Naive thymus-derived CD4-positive, alpha-beta T cell (primary cell): ENCODE measurements at regions not wholly inside any gene's neighbourhood (a gene's known extent, or its start where the extent isn't known, plus 50 kb on each side); places are given as distances from the start of the nearest gene placed in this dataset.

ENCODE experiments used
- ATAC-seq: fragments of 150-1000 bp; cut with Tn5 transposase; 2 replicates; pipeline ENCODE4 v1.10.0; 2021; ENCODE audit warnings: mild to moderate bottlenecking, moderate library complexity
- CTCF ChIA-PET: fragments of 350-600 bp; sonication (Branson Sonifier 250); formaldehyde crosslinking; loops from one replicate; lab custom pipeline; 2021; ENCODE audit warnings: antibody characterized with exemption; lab: Charles Lee
- POLR2A ChIA-PET: fragments of 350-600 bp; sonication (Branson Sonifier 250); formaldehyde crosslinking; loops from one replicate; lab custom pipeline; 2021; ENCODE audit warnings: antibody characterized with exemption, inconsistent platforms; lab: Charles Lee
- DNase-seq, 9 donors: peaks; one replicate each; pipeline versions ENCODE4 v3.0.0 to v3.0.0-alpha.2; 2020 to 2022; ENCODE audit warnings: mixed read lengths in 1 of 9
- H3K27ac ChIP-seq: one replicate; pipeline ENCODE4 v1.7.0; 2013; ENCODE audit warnings: mild to moderate bottlenecking, low read depth, low read length, moderate library complexity
- H3K27me3 ChIP-seq, 2 donors: one replicate each; pipeline ENCODE4 v1.7.0; 2013; ENCODE audit warnings: low read length in 2 of 2, mild to moderate bottlenecking in 2 of 2, moderate library complexity in 2 of 2; ENCODE audit not compliant: control insufficient read depth in 2 of 2, insufficient read depth in 2 of 2
- H3K36me3 ChIP-seq, 3 experiments: 1 replicate in 2 of 3; 2 replicates in 1 of 3; pipeline ENCODE4 v1.7.0; 2013; ENCODE audit warnings: low read length in 3 of 3, mild to moderate bottlenecking in 3 of 3, moderate library complexity in 1 of 3; ENCODE audit not compliant: insufficient read depth in 3 of 3, control insufficient read depth in 2 of 3
- H3K4me1 ChIP-seq, 2 donors: one replicate each; pipeline ENCODE4 v1.7.0; 2013; ENCODE audit warnings: low read length in 2 of 2, mild to moderate bottlenecking in 2 of 2, moderate library complexity in 1 of 2; ENCODE audit not compliant: control insufficient read depth in 2 of 2, insufficient read depth in 2 of 2
- H3K4me3 ChIP-seq: 2 replicates; pipeline ENCODE4 v1.7.0; 2013; ENCODE audit warnings: mild to moderate bottlenecking, low read length
- H3K9me3 ChIP-seq, 3 experiments: 1 replicate in 2 of 3; 2 replicates in 1 of 3; pipeline ENCODE4 v1.7.0; 2013; ENCODE audit warnings: low read length in 3 of 3; ENCODE audit not compliant: control insufficient read depth in 2 of 3
- H3K27ac Mint-ChIP-seq, 9 donors: one replicate each; pipeline ENCODE4 v1.8.0; 2020 to 2022; ENCODE audit warnings: mixed read lengths in 9 of 9, mild to moderate bottlenecking in 8 of 9, moderate library complexity in 5 of 9, inconsistent platforms in 2 of 9
- H3K27me3 Mint-ChIP-seq, 5 donors: one replicate each; pipeline ENCODE4 v1.8.0; 2021 to 2022; ENCODE audit warnings: mixed read lengths in 5 of 5, mild to moderate bottlenecking in 1 of 5
- H3K36me3 Mint-ChIP-seq, 5 donors: one replicate each; pipeline ENCODE4 v1.8.0; 2020 to 2022; ENCODE audit warnings: mixed read lengths in 5 of 5, mild to moderate bottlenecking in 3 of 5, inconsistent platforms in 1 of 5
- H3K4me1 Mint-ChIP-seq, 7 donors: one replicate each; pipeline ENCODE4 v1.8.0; 2020 to 2022; ENCODE audit warnings: mixed read lengths in 7 of 7, mild to moderate bottlenecking in 3 of 7, inconsistent platforms in 1 of 7
- H3K4me3 Mint-ChIP-seq, 10 donors: one replicate each; pipeline ENCODE4 v1.8.0; 2020 to 2022; ENCODE audit warnings: mild to moderate bottlenecking in 10 of 10, mixed read lengths in 10 of 10, moderate library complexity in 6 of 10, inconsistent platforms in 2 of 10
- H3K9me3 Mint-ChIP-seq, 11 donors: one replicate each; pipeline ENCODE4 v1.8.0; 2020 to 2022; ENCODE audit warnings: mixed read lengths in 11 of 11, mild to moderate bottlenecking in 4 of 11, inconsistent platforms in 1 of 11, moderate library complexity in 1 of 11
- intact Hi-C, 2 donors: fragments of 100-400 bp; cut with micrococcal nuclease; formaldehyde crosslinking; loops; one replicate each; pipeline ENCODE4 v1.15.1; 2023

GRCh38 chr3:107128946-107129345, 248.3 kb upstream of the CCDC54 start:
- Mint-ChIP-seq H3K4me3 (no peak overlapping the region), H3K27ac (no peak overlapping the region), H3K4me1 (no peaks in the 10 kb centered on the region), H3K9me3 (peaks cover 0 to 7% (median 0%) of the 10 kb centered on the region in 11 donors), H3K36me3 (no peaks in the 10 kb centered on the region), H3K27me3 (peaks cover 0 to 16% (median 7%) of the 10 kb centered on the region in 5 donors)
- intact Hi-C loops: no loop called here
- CTCF ChIA-PET: no interaction called here
- H3K27me3 ChIP-seq: no peaks in the 10 kb centered on the region
- no peaks in the 10 kb centered on the region for H3K9me3 ChIP-seq
- H3K36me3 ChIP-seq: no peaks in the 10 kb centered on the region
- H3K27ac ChIP-seq: no peak overlapping the region
- no peaks in the 10 kb centered on the region for H3K4me1 ChIP-seq
- DNase-seq (no peak), ATAC-seq (no peak)
- no peak overlapping the region for H3K4me3 ChIP-seq
- POLR2A ChIA-PET: no interaction called here

GRCh38 chr3:107130089-107130700, 247.0 kb upstream of the CCDC54 start:
- H3K36me3 Mint-ChIP-seq: no peaks in the 10 kb centered on the region
- H3K4me1 ChIP-seq: no peaks in the 10 kb centered on the region
- POLR2A ChIA-PET: no interaction called here
- intact Hi-C loops: no loop called here
- no peak overlapping the region for H3K4me3 ChIP-seq
- H3K27me3 Mint-ChIP-seq: peaks cover 0 to 16% (median 7%) of the 10 kb centered on the region in 5 donors
- no peaks in the 10 kb centered on the region for H3K27me3 ChIP-seq
- no peak overlapping the region for H3K4me3 Mint-ChIP-seq
- peaks cover 0 to 7% (median 0%) of the 10 kb centered on the region in 11 donors for H3K9me3 Mint-ChIP-seq
- H3K4me1 Mint-ChIP-seq: no peaks in the 10 kb centered on the region
- H3K27ac Mint-ChIP-seq: no peak overlapping the region
- ATAC-seq: peak; percentile 12
- no peak overlapping the region for H3K27ac ChIP-seq
- CTCF ChIA-PET: no interaction called here
- no peaks in the 10 kb centered on the region for H3K36me3 ChIP-seq
- H3K9me3 ChIP-seq: no peaks in the 10 kb centered on the region
- DNase-seq: no peak

- Histone ChIP-seq H3K4me3 (no peak overlapping the region), H3K9me3 (no peaks in the 10 kb centered on the region), H3K27ac (no peak overlapping the region), H3K36me3 (no peaks in the 10 kb centered on the region), H3K27me3 (no peaks in the 10 kb centered on the region), H3K4me1 (no peaks in the 10 kb centered on the region)
- H3K4me3 Mint-ChIP-seq: no peak overlapping the region
- no peak overlapping the region for H3K27ac Mint-ChIP-seq
- H3K36me3 Mint-ChIP-seq: no peaks in the 10 kb centered on the region
- intact Hi-C loops: no loop called here
- H3K9me3 Mint-ChIP-seq: peaks cover 0 to 7% (median 0%) of the 10 kb centered on the region in 11 donors
- DNase-seq: no peak
- ChIA-PET POLR2A (no interaction called here), CTCF (no interaction called here)
- ATAC-seq: no peak
- H3K27me3 Mint-ChIP-seq: peaks cover 0 to 9% (median 4%) of the 10 kb centered on the region in 5 donors
- H3K4me1 Mint-ChIP-seq: no peaks in the 10 kb centered on the region
Observed at GRCh38 chr3:107132674-107133073, 244.6 kb upstream of the CCDC54 start.

GRCh38 chr3:107133891-107134290, 243.3 kb upstream of the CCDC54 start:
- intact Hi-C loops: no loop called here
- ChIA-PET POLR2A (no interaction called here), CTCF (no interaction called here)
- Mint-ChIP-seq H3K27ac (no peak overlapping the region), H3K9me3 (peaks cover 0 to 7% (median 0%) of the 10 kb centered on the region in 11 donors), H3K27me3 (peaks cover 0 to 9% (median under 1%) of the 10 kb centered on the region in 5 donors), H3K36me3 (no peaks in the 10 kb centered on the region), H3K4me3 (no peak overlapping the region), H3K4me1 (no peaks in the 10 kb centered on the region)
- H3K9me3 ChIP-seq: no peaks in the 10 kb centered on the region
- H3K27ac ChIP-seq: no peak overlapping the region
- no peaks in the 10 kb centered on the region for H3K4me1 ChIP-seq
- H3K4me3 ChIP-seq: no peak overlapping the region
- no peaks in the 10 kb centered on the region for H3K27me3 ChIP-seq
- H3K36me3 ChIP-seq: no peaks in the 10 kb centered on the region
- ATAC-seq (no peak), DNase-seq (no peak)

DNA sequence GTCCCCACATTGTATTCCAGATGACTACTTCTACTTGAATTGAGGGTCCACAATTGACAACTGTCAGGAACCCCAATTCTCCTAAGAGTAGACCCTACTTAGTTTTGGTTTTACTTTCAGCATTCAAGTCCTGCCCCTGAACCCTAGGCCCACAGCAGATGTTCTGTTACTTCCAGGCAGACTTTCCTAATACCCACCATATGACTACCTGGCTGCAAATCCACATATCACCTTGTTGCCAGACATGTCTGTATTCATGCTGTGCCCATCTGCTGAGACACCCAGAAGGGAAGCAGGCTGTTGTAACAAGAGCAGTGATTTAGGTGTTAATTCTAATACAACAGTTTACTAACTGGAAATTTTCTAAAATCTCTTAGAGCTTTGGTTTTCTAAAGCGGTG, 235.1 kb upstream of the CCDC54 start:
- no peak for DNase-seq
- Histone ChIP-seq H3K36me3 (no peaks in the 10 kb centered on the region), H3K27ac (no peak overlapping the region), H3K4me1 (no peaks in the 10 kb centered on the region), H3K27me3 (no peaks in the 10 kb centered on the region), H3K9me3 (peaks cover 0 to 2% (median 0%) of the 10 kb centered on the region in 3 experiments), H3K4me3 (no peak overlapping the region)
- Mint-ChIP-seq H3K4me3 (no peak overlapping the region), H3K36me3 (peaks cover 0 to 4% (median 0%) of the 10 kb centered on the region in 5 donors), H3K4me1 (no peaks in the 10 kb centered on the region), H3K9me3 (peaks cover 0 to 24% (median 6%) of the 10 kb centered on the region in 11 donors), H3K27ac (no peak overlapping the region), H3K27me3 (peaks cover 0 to 27% (median 25%) of the 10 kb centered on the region in 5 donors)
- ChIA-PET POLR2A (no interaction called here), CTCF (no interaction called here)
- intact Hi-C loops: no loop called here
- ATAC-seq: no peak

GRCh38 chr3:107142786-107143575, 234.3 kb upstream of the CCDC54 start:
- DNase-seq (no peak), ATAC-seq (no peak)
- no peaks in the 10 kb centered on the region for H3K36me3 ChIP-seq
- no peak overlapping the region for H3K4me3 Mint-ChIP-seq
- H3K4me1 ChIP-seq: no peaks in the 10 kb centered on the region
- no peaks in the 10 kb centered on the region for H3K4me1 Mint-ChIP-seq
- H3K27ac Mint-ChIP-seq: no peak overlapping the region
- intact Hi-C loops: no loop called here
- POLR2A ChIA-PET: no interaction called here
- CTCF ChIA-PET: no interaction called here
- H3K4me3 ChIP-seq: no peak overlapping the region
- H3K36me3 Mint-ChIP-seq: peaks cover 0 to 4% (median 0%) of the 10 kb centered on the region in 5 donors
- H3K9me3 Mint-ChIP-seq: peaks cover 0 to 24% (median 6%) of the 10 kb centered on the region in 11 donors
- H3K27ac ChIP-seq: no peak overlapping the region
- peaks cover 0 to 2% (median 0%) of the 10 kb centered on the region in 3 experiments for H3K9me3 ChIP-seq
- no peaks in the 10 kb centered on the region for H3K27me3 ChIP-seq
- peaks cover 0 to 27% (median 25%) of the 10 kb centered on the region in 5 donors for H3K27me3 Mint-ChIP-seq
